ENCODE measurements at regions not wholly inside any gene's neighbourhood (a gene's known extent, or its start where the extent isn't known, plus 50 kb on each side); places are given as distances from the start of the nearest gene placed in this dataset.
"Not testable (repeated sequence)": the region's sequence is repeated elsewhere in the genome, so short reads cannot be mapped to it uniquely, and the experiment has no call there.

DNA sequence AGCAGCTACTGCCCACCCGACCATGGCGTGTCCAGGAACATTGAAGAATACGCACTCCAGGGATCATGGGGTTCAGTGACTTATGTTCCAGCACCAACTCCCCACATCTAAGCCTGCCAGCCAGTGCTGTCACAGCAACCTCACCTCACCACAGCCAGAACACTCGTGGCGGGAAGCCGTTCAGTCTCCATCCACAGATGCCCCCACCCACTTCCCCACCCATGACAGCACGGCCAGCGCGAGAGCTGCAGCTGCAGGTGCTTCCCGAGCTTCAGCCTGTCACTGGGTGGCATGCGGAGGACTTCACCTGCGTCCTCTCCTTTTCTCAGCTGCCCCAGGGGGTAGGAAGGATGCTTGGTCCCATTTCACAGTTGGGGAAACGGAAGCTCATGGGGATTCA is 50.3 kb downstream of the RBFOX3 start:
- H3K9ac ChIP-seq (ENCODE audit: low read depth, low read length) = no peak overlapping the region
- no peaks in the 10 kb centered on the region for H3K4me1 ChIP-seq (ENCODE audit: control insufficient read depth, insufficient read depth, low read length)
- no peaks in the 10 kb centered on the region for H3K9me3 ChIP-seq (replicated peaks; ENCODE audit: low read length)
- H3K4me3 ChIP-seq (ENCODE audit: low read length) = no peak overlapping the region
- no peaks in the 10 kb centered on the region for H3K36me3 ChIP-seq (ENCODE audit: insufficient read depth, low read length)
- H3K4me2 ChIP-seq (ENCODE audit: low read length) = no peak overlapping the region
- peaks cover 4% of the 10 kb centered on the region for H3K27me3 ChIP-seq (ENCODE audit: control insufficient read depth, insufficient read depth, low read length)

GRCh38 chr17:79559111-79559887 is 51.6 kb downstream of the RBFOX3 start:
- Histone ChIP-seq H3K9me3 (replicated peaks; ENCODE audit: low read length) (no peaks in the 10 kb centered on the region), H3K36me3 (ENCODE audit: insufficient read depth, low read length) (no peaks in the 10 kb centered on the region), H3K9ac (ENCODE audit: low read depth, low read length) (no peak overlapping the region), H3K4me3 (ENCODE audit: low read length) (no peak overlapping the region), H3K27me3 (ENCODE audit: control insufficient read depth, insufficient read depth, low read length) (peaks cover 4% of the 10 kb centered on the region), H3K4me1 (ENCODE audit: control insufficient read depth, insufficient read depth, low read length) (no peaks in the 10 kb centered on the region), H3K4me2 (ENCODE audit: low read length) (no peak overlapping the region)

- Histone ChIP-seq H3K9ac (ENCODE audit: low read depth, low read length) (no peak overlapping the region), H3K9me3 (replicated peaks; ENCODE audit: low read length) (no peaks in the 10 kb centered on the region), H3K4me1 (ENCODE audit: control insufficient read depth, insufficient read depth, low read length) (no peaks in the 10 kb centered on the region), H3K36me3 (ENCODE audit: insufficient read depth, low read length) (no peaks in the 10 kb centered on the region), H3K4me2 (ENCODE audit: low read length) (no peak overlapping the region), H3K27me3 (ENCODE audit: control insufficient read depth, insufficient read depth, low read length) (peaks cover 4% of the 10 kb centered on the region), H3K4me3 (ENCODE audit: low read length) (no peak overlapping the region)
These were observed 52.6 kb downstream of the RBFOX3 start for GRCh38 chr17:79558091-79558900.

GRCh38 chr17:79557276-79558090 is 53.4 kb downstream of the RBFOX3 start:
- H3K4me3 ChIP-seq (ENCODE audit: low read length) = no peak overlapping the region
- no peaks in the 10 kb centered on the region for H3K4me1 ChIP-seq (ENCODE audit: control insufficient read depth, insufficient read depth, low read length)
- no peaks in the 10 kb centered on the region for H3K9me3 ChIP-seq (replicated peaks; ENCODE audit: low read length)
- H3K36me3 ChIP-seq (ENCODE audit: insufficient read depth, low read length) = no peaks in the 10 kb centered on the region
- H3K27me3 ChIP-seq (ENCODE audit: control insufficient read depth, insufficient read depth, low read length) = peaks cover 4% of the 10 kb centered on the region
- H3K4me2 ChIP-seq (ENCODE audit: low read length) = no peak overlapping the region
- no peak overlapping the region for H3K9ac ChIP-seq (ENCODE audit: low read depth, low read length)

GRCh38 chr17:79556271-79556670 is 54.6 kb downstream of the RBFOX3 start:
- H3K36me3 ChIP-seq (ENCODE audit: insufficient read depth, low read length) = no peaks in the 10 kb centered on the region
- no peak overlapping the region for H3K4me2 ChIP-seq (ENCODE audit: low read length)
- H3K9ac ChIP-seq (ENCODE audit: low read depth, low read length) = no peak overlapping the region
- H3K4me1 ChIP-seq (ENCODE audit: control insufficient read depth, insufficient read depth, low read length) = no peaks in the 10 kb centered on the region
- H3K9me3 ChIP-seq (replicated peaks; ENCODE audit: low read length) = no peaks in the 10 kb centered on the region
- no peak overlapping the region for H3K4me3 ChIP-seq (ENCODE audit: low read length)
- H3K27me3 ChIP-seq (ENCODE audit: control insufficient read depth, insufficient read depth, low read length) = no peaks in the 10 kb centered on the region

DNA sequence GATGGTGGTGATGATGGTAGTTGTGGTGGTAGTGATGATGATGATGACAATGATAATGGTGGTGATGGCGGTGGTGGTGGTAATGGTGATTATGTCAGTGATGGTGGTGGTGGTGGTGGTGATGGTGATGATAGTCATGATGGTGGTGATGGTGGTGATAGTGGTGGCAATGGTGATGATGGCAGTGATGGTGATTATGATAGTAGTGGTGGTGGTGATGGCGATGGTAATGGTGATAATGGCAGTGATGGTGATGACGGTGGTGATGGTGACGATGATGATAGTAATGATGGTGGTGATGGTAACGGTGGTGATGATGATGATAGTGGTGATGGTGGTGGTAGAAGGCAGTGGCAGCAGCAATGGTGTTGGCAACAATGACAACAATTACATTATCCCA is 55.3 kb downstream of the RBFOX3 start:
- H3K9me3 ChIP-seq (replicated peaks; ENCODE audit: low read length) = no peaks in the 10 kb centered on the region
- no peak overlapping the region for H3K9ac ChIP-seq (ENCODE audit: low read depth, low read length)
- no peaks in the 10 kb centered on the region for H3K36me3 ChIP-seq (ENCODE audit: insufficient read depth, low read length)
- H3K4me3 ChIP-seq (ENCODE audit: low read length) = no peak overlapping the region
- no peak overlapping the region for H3K4me2 ChIP-seq (ENCODE audit: low read length)
- H3K27me3 ChIP-seq (ENCODE audit: control insufficient read depth, insufficient read depth, low read length) = no peaks in the 10 kb centered on the region
- no peaks in the 10 kb centered on the region for H3K4me1 ChIP-seq (ENCODE audit: control insufficient read depth, insufficient read depth, low read length)

- not testable (repeated sequence) for H3K4me2 ChIP-seq (ENCODE audit: low read length); H3K36me3 ChIP-seq (ENCODE audit: insufficient read depth, low read length); H3K4me1 ChIP-seq (ENCODE audit: control insufficient read depth, insufficient read depth, low read length); H3K27me3 ChIP-seq (ENCODE audit: control insufficient read depth, insufficient read depth, low read length); H3K4me3 ChIP-seq (ENCODE audit: low read length); H3K9ac ChIP-seq (ENCODE audit: low read depth, low read length); H3K9me3 ChIP-seq (replicated peaks; ENCODE audit: low read length)
These were observed 56.5 kb downstream of the RBFOX3 start for GRCh38 chr17:79554346-79554745.

DNA sequence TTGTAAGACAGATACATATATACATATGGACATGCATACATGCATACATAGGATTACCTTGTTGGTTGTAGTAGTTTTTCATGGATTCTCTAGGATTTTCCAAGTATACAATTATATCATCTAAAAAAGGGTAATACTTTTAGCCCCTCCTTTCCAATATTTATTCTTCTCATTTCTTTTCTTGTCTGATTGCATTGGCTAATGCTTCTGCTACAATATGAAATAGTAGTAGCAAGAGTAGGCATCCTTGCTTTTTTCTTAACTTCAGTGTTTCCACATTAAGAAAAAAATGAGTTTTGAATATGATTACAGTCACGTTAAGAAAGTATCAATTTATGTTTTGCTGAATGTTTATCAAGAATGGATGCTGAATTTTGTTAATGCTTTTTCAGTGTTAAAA is 58.0 kb downstream of the RBFOX3 start:
- Histone ChIP-seq H3K4me3 (ENCODE audit: low read length) (no peak overlapping the region), H3K36me3 (ENCODE audit: insufficient read depth, low read length) (no peaks in the 10 kb centered on the region), H3K9ac (ENCODE audit: low read depth, low read length) (no peak overlapping the region), H3K27me3 (ENCODE audit: control insufficient read depth, insufficient read depth, low read length) (no peaks in the 10 kb centered on the region), H3K4me1 (ENCODE audit: control insufficient read depth, insufficient read depth, low read length) (no peaks in the 10 kb centered on the region), H3K4me2 (ENCODE audit: low read length) (no peak overlapping the region), H3K9me3 (replicated peaks; ENCODE audit: low read length) (no peaks in the 10 kb centered on the region)

- Histone ChIP-seq H3K9ac (ENCODE audit: low read depth, low read length) (no peak overlapping the region), H3K36me3 (ENCODE audit: insufficient read depth, low read length) (no peaks in the 10 kb centered on the region), H3K27me3 (ENCODE audit: control insufficient read depth, insufficient read depth, low read length) (no peaks in the 10 kb centered on the region), H3K9me3 (replicated peaks; ENCODE audit: low read length) (no peaks in the 10 kb centered on the region), H3K4me1 (ENCODE audit: control insufficient read depth, insufficient read depth, low read length) (no peaks in the 10 kb centered on the region), H3K4me2 (ENCODE audit: low read length) (no peak overlapping the region), H3K4me3 (ENCODE audit: low read length) (no peak overlapping the region)
These were observed 58.4 kb downstream of the RBFOX3 start for GRCh38 chr17:79552405-79552804.

DNA sequence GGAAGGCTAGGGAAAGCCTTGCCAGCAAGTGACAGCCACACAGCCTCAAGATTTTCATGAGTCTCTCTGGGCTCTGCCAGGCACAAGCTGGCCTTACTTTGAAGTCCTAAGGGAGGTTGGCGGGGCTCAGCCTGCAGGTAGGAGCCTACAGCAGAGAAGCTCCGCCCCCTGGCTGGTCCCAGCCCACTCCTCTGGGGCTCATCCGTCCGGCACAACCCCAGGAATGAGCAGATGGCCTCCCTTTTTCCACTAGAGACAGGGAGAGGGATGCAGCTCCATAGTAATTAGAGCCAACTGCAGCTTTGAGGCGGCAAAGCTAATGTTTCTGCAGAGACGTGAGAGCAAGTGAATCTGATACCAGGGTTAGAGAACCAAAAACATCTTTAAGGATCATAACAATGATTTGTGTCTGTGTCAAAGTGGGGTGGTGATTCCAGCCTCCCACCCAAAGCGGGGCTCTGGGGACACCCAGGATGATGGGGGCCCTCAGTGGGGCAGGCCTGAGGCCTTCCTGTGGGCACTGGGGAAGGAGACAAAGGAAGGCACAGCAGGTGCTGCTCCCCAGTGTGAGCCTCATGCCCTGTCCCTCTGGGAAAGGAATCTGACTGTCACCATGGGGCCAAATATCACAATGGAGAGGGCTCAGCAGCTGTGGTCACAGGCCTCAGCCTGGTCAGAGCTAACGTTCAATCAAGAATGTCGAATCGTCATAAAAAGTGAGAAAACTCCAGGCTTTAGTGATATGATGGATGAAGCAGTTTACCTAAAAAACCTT is 61.5 kb downstream of the RBFOX3 start:
- no peaks in the 10 kb centered on the region for H3K9me3 ChIP-seq (replicated peaks; ENCODE audit: low read length)
- H3K4me1 ChIP-seq (ENCODE audit: control insufficient read depth, insufficient read depth, low read length) = no peaks in the 10 kb centered on the region
- no peak overlapping the region for H3K4me3 ChIP-seq (ENCODE audit: low read length)
- no peak overlapping the region for H3K9ac ChIP-seq (ENCODE audit: low read depth, low read length)
- no peak overlapping the region for H3K4me2 ChIP-seq (ENCODE audit: low read length)
- H3K36me3 ChIP-seq (ENCODE audit: insufficient read depth, low read length) = no peaks in the 10 kb centered on the region
- H3K27me3 ChIP-seq (ENCODE audit: control insufficient read depth, insufficient read depth, low read length) = no peaks in the 10 kb centered on the region

DNA sequence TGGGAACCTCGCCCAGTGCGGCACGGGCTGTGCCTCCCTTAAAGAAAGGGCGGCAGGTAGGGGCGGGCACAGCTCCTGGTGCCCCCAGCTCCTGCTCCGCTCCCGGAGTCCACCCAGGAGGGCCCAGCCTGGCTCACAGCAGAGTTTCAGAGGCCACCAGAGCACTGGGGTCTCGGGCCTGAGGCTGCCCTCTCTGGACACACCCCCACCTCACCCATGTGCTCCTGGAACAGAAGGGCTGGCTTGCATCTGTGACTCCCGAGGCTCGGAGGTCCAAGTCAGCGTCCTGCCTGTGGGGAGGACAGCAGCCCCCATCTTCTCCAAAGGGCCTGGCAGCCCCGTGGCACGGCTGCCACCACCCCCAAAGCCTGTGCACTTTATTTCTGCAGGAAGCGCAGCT is 62.7 kb downstream of the RBFOX3 start:
- Histone ChIP-seq H3K9ac (ENCODE audit: low read depth, low read length) (no peak overlapping the region), H3K36me3 (ENCODE audit: insufficient read depth, low read length) (no peaks in the 10 kb centered on the region), H3K4me3 (ENCODE audit: low read length) (no peak overlapping the region), H3K9me3 (replicated peaks; ENCODE audit: low read length) (no peaks in the 10 kb centered on the region), H3K4me2 (ENCODE audit: low read length) (no peak overlapping the region), H3K27me3 (ENCODE audit: control insufficient read depth, insufficient read depth, low read length) (peaks cover 5% of the 10 kb centered on the region), H3K4me1 (ENCODE audit: control insufficient read depth, insufficient read depth, low read length) (no peaks in the 10 kb centered on the region)
